RWPE2 (cell line): ENCODE measurements at regions not wholly inside any gene's neighbourhood (a gene's known extent, or its start where the extent isn't known, plus 50 kb on each side); places are given as distances from the start of the nearest gene placed in this dataset.

ENCODE experiments used
- ATAC-seq: fragments of 200-7000 bp; cut with Tn5 transposase; 3 replicates; pipeline ENCODE4 v1.9.1; 2021; ENCODE audit warnings: low read depth
- DNase-seq: peaks from one replicate; pipeline ENCODE4 v3.0.0-alpha.2; 2020; ENCODE audit warnings: low spot score
- H3K27ac ChIP-seq: fragments of 450-650 bp; 2 replicates; pipeline ENCODE4 v1.5.1; 2017; ENCODE audit warnings: mild to moderate bottlenecking; ENCODE audit not compliant: poor library complexity, severe bottlenecking
- H3K27me3 ChIP-seq: fragments of 250-450 bp; sonication (Bioruptor Pico); 2 replicates; pipeline ENCODE4 v1.5.1; 2021; ENCODE audit warnings: mild to moderate bottlenecking, moderate library complexity; ENCODE audit not compliant: insufficient read depth, poor library complexity, severe bottlenecking
- H3K36me3 ChIP-seq: fragments of 250-450 bp; sonication (Bioruptor Pico); 2 replicates; pipeline ENCODE4 v1.5.1; 2020; ENCODE audit warnings: low read depth, mild to moderate bottlenecking, moderate library complexity
- H3K4me1 ChIP-seq: fragments of 250-450 bp; sonication (Bioruptor Pico); 2 replicates; pipeline ENCODE4 v1.5.1; 2021; ENCODE audit warnings: mild to moderate bottlenecking, moderate library complexity; ENCODE audit not compliant: insufficient read depth, poor library complexity, severe bottlenecking
- H3K4me3 ChIP-seq: fragments of 250-450 bp; sonication (Bioruptor Pico); 2 replicates; pipeline ENCODE4 v1.5.1; 2021; ENCODE audit warnings: mild to moderate bottlenecking, moderate library complexity; ENCODE audit not compliant: severe bottlenecking
- H3K9me3 ChIP-seq: fragments of 250-450 bp; sonication (Bioruptor Pico); 2 replicates; pipeline ENCODE4 v1.5.1; 2021; ENCODE audit warnings: mild to moderate bottlenecking, moderate library complexity; ENCODE audit not compliant: severe bottlenecking
- CTCF ChIP-seq: fragments of 450-650 bp; IDR thresholded peaks from one replicate; pipeline ENCODE4 v1.5.1; 2017; ENCODE audit warnings: mild to moderate bottlenecking, moderate library complexity; ENCODE audit not compliant: poor library complexity, severe bottlenecking

GRCh38 chr13:67299751-67300150 is 69.6 kb upstream of the PCDH9 start:
- H3K27ac ChIP-seq = peak overlapping the region; percentile 85
- H3K9me3 ChIP-seq = no peaks in the 10 kb centered on the region
- no peaks in the 10 kb centered on the region for H3K36me3 ChIP-seq
- DNase-seq (no peak), ATAC-seq (0 out of 3 replicates have a peak, but pooled peaks have one; percentile 15)
- TF ChIP-seq CTCF = no peak
- H3K4me1 ChIP-seq = peaks cover 31% of the 10 kb centered on the region
- no peaks in the 10 kb centered on the region for H3K27me3 ChIP-seq
- no peak overlapping the region for H3K4me3 ChIP-seq

- DNase-seq (no peak), ATAC-seq (peak; percentile 97)
- H3K4me3 ChIP-seq = no peak overlapping the region
- no peaks in the 10 kb centered on the region for H3K9me3 ChIP-seq
- H3K4me1 ChIP-seq = peaks cover 31% of the 10 kb centered on the region
- H3K36me3 ChIP-seq = no peaks in the 10 kb centered on the region
- TF ChIP-seq CTCF = no peak
- no peaks in the 10 kb centered on the region for H3K27me3 ChIP-seq
- H3K27ac ChIP-seq = peak overlapping the region; percentile 85
Observed at GRCh38 chr13:67299072-67299635, 69.0 kb upstream of the PCDH9 start.

- peaks cover 25% of the 10 kb centered on the region for H3K4me1 ChIP-seq
- no peaks in the 10 kb centered on the region for H3K9me3 ChIP-seq
- TF ChIP-seq CTCF = no peak
- no peaks in the 10 kb centered on the region for H3K27me3 ChIP-seq
- no peaks in the 10 kb centered on the region for H3K36me3 ChIP-seq
- no peak overlapping the region for H3K4me3 ChIP-seq
- no peak for ATAC-seq
- no peak for DNase-seq
- H3K27ac ChIP-seq = peak overlapping the region; percentile 85
Observed at GRCh38 chr13:67298297-67298696, 68.2 kb upstream of the PCDH9 start.

- H3K27me3 ChIP-seq = no peaks in the 10 kb centered on the region
- ATAC-seq = no peak
- H3K4me3 ChIP-seq = no peak overlapping the region
- H3K27ac ChIP-seq = no peak overlapping the region
- H3K4me1 ChIP-seq = peaks cover 15% of the 10 kb centered on the region
- H3K36me3 ChIP-seq = no peaks in the 10 kb centered on the region
- no peaks in the 10 kb centered on the region for H3K9me3 ChIP-seq
- TF ChIP-seq CTCF = no peak
- DNase-seq = no peak
Observed at GRCh38 chr13:67296511-67296910, 66.4 kb upstream of the PCDH9 start.

- no peaks in the 10 kb centered on the region for H3K27me3 ChIP-seq
- no peak for TF ChIP-seq CTCF
- ATAC-seq = no peak
- no peaks in the 10 kb centered on the region for H3K36me3 ChIP-seq
- no peaks in the 10 kb centered on the region for H3K4me1 ChIP-seq
- no peak for DNase-seq
- no peak overlapping the region for H3K4me3 ChIP-seq
- no peak overlapping the region for H3K27ac ChIP-seq
- no peaks in the 10 kb centered on the region for H3K9me3 ChIP-seq
Observed at GRCh38 chr13:67292886-67293285, 62.8 kb upstream of the PCDH9 start.
